ENCODE measurements at regions not wholly inside any gene's neighbourhood (a gene's known extent, or its start where the extent isn't known, plus 50 kb on each side); places are given as distances from the start of the nearest gene placed in this dataset.

GRCh38 chr16:51567911-51568310 lies 416.8 kb upstream of the SALL1 start (continued):
- TF ChIP-seq HMGXB4 (CRISPR knock-in tag; IDR thresholded peaks at IDR 0.05; ENCODE audit: borderline replicate concordance in 1 of 2, low read depth in 1 of 2) = no peak

- 40% methylated on average over 4 of the region's 4 CpGs for WGBS (ENCODE audit: low lambda C conversion rate)
- in situ Hi-C loops (cut with HindIII; ENCODE audit: extremely low pct_ligation_motif_present, low pct_unique_long_range_greater_than_20kb) = no loop called here
These were observed 414.1 kb upstream of the SALL1 start for GRCh38 chr16:51565184-51565583.

GRCh38 chr16:51562891-51563290 lies 411.8 kb upstream of the SALL1 start:
- POLR2A ChIA-PET = no interaction called here
- CTCF ChIA-PET (ENCODE audit: low intra/inter-chr PET ratio, low total read pairs) = no interaction called here
- Histone ChIP-seq H3K27me3 (ENCODE audit: control insufficient read depth in 1 of 2, insufficient read depth in 2 of 2, low read length in 2 of 2) (no peaks in the 10 kb centered on the region), H3K9me3 (ENCODE audit: low read length) (no peaks in the 10 kb centered on the region), H2AFZ (ENCODE audit: low read length) (no peak overlapping the region), H3K36me3 (replicated peaks in 1 of 2; ENCODE audit: control insufficient read depth in 1 of 2, insufficient read depth in 2 of 2, low read length in 2 of 2) (no peaks in the 10 kb centered on the region), H3K4me2 (ENCODE audit: low read depth, low read length) (no peak overlapping the region), H3K79me2 (ENCODE audit: insufficient read depth, low read length) (no peaks in the 10 kb centered on the region), H3K4me1 (ENCODE audit: insufficient read depth, low read length) (no peaks in the 10 kb centered on the region), H3K9ac (ENCODE audit: insufficient read depth, low read depth, low read length) (no peak overlapping the region), H3K27ac (ENCODE audit: extremely low read length, insufficient read depth, low read length) (no peak overlapping the region), H4K20me1 (ENCODE audit: insufficient read depth, low read length) (no peaks in the 10 kb centered on the region), H3K4me3 (replicated peaks in 1 of 3; ENCODE audit: insufficient read depth in 1 of 3, low read depth in 2 of 3, low read length in 3 of 3) (no peak overlapping the region)
- WGBS (ENCODE audit: low lambda C conversion rate) = 5% methylated on average over 4 of the region's 4 CpGs
- intact Hi-C loops (cut with micrococcal nuclease; ENCODE audit: unreplicated experiment) (no loop called here), in situ Hi-C loops (cut with HindIII; ENCODE audit: extremely low pct_ligation_motif_present, low pct_unique_long_range_greater_than_20kb) (no loop called here)
- ATAC-seq (no peak), FAIRE-seq (no peak), DNase-seq (ENCODE audit: low spot score) (no peak)
- no TSS peak for BruUV-seq (replicated peaks)
- TF ChIP-seq IKZF5 (CRISPR knock-in tag; IDR thresholded peaks at IDR 0.05) = no peak
- no peak for TF ChIP-seq ARNT (IDR thresholded peaks at IDR 0.05)
- TF ChIP-seq ZKSCAN8 (CRISPR knock-in tag; IDR thresholded peaks at IDR 0.05; ENCODE audit: borderline replicate concordance) = no peak
- no peak for TF ChIP-seq KLF9 (CRISPR knock-in tag; IDR thresholded peaks at IDR 0.05; ENCODE audit: low read depth)
- TF ChIP-seq SP140L (CRISPR knock-in tag; IDR thresholded peaks at IDR 0.05; ENCODE audit: borderline replicate concordance) = no peak
- TF ChIP-seq JARID2 (CRISPR knock-in tag; IDR thresholded peaks at IDR 0.05; ENCODE audit: insufficient replicate concordance) = no peak
- TF ChIP-seq LRRFIP1 (CRISPR knock-in tag; conservative IDR thresholded peaks at IDR 0.05) = no peak
- TF ChIP-seq ESRRA (CRISPR knock-in tag; IDR thresholded peaks at IDR 0.05; ENCODE audit: low read depth) = no peak
- TF ChIP-seq ZNF546 (CRISPR knock-in tag; conservative IDR thresholded peaks at IDR 0.05) = no peak
- TF ChIP-seq IRX3 (CRISPR knock-in tag; IDR thresholded peaks at IDR 0.05; ENCODE audit: borderline replicate concordance, low read depth) = no peak
- TF ChIP-seq ZMYM4 (CRISPR knock-in tag; IDR thresholded peaks at IDR 0.05) = no peak

More at GRCh38 chr16:51565184-51565583, 414.1 kb upstream of the SALL1 start:
- no peaks in the 10 kb centered on the region for H3K9me3 ChIP-seq (ENCODE audit: low read length)
- H3K4me3 ChIP-seq (replicated peaks in 1 of 3; ENCODE audit: insufficient read depth in 1 of 3, low read depth in 2 of 3, low read length in 3 of 3) = no peak overlapping the region
- H3K27ac ChIP-seq (ENCODE audit: extremely low read length, insufficient read depth, low read length) = no peak overlapping the region
- TF ChIP-seq ZNF382 (CRISPR knock-in tag; IDR thresholded peaks at IDR 0.05; ENCODE audit: borderline replicate concordance) = no peak
- TF ChIP-seq ZMAT3 (CRISPR knock-in tag; conservative IDR thresholded peaks at IDR 0.05) = no peak
- DNase-seq (ENCODE audit: low spot score) = no peak
- ChIA-PET CTCF (ENCODE audit: low intra/inter-chr PET ratio, low total read pairs) (no interaction called here), POLR2A (no interaction called here)
- no TSS peak for BruUV-seq (replicated peaks)
- H3K9ac ChIP-seq (ENCODE audit: insufficient read depth, low read depth, low read length) = no peak overlapping the region
- no peaks in the 10 kb centered on the region for H3K36me3 ChIP-seq (replicated peaks in 1 of 2; ENCODE audit: control insufficient read depth in 1 of 2, insufficient read depth in 2 of 2, low read length in 2 of 2)
- intact Hi-C loops (cut with micrococcal nuclease; ENCODE audit: unreplicated experiment) = no loop called here
- no peaks in the 10 kb centered on the region for H4K20me1 ChIP-seq (ENCODE audit: insufficient read depth, low read length)
- H3K4me1 ChIP-seq (ENCODE audit: insufficient read depth, low read length) = no peaks in the 10 kb centered on the region
- no peaks in the 10 kb centered on the region for H3K79me2 ChIP-seq (ENCODE audit: insufficient read depth, low read length)
- ATAC-seq = no peak
- no peak for FAIRE-seq
- no peak overlapping the region for H3K4me2 ChIP-seq (ENCODE audit: low read depth, low read length)
- no peaks in the 10 kb centered on the region for H3K27me3 ChIP-seq (ENCODE audit: control insufficient read depth in 1 of 2, insufficient read depth in 2 of 2, low read length in 2 of 2)
- H2AFZ ChIP-seq (ENCODE audit: low read length) = no peak overlapping the region
